ENCODE measurements at regions not wholly inside any gene's neighbourhood (a gene's known extent, or its start where the extent isn't known, plus 50 kb on each side); places are given as distances from the start of the nearest gene placed in this dataset.

GRCh38 chr17:12509801-12510200 lies 155.9 kb upstream of the MYOCD start:
- Mint-ChIP-seq H3K4me3 (no peak overlapping the region), H3K36me3 (no peaks in the 10 kb centered on the region), H3K9me3 (peaks cover 4% of the 10 kb centered on the region), H3K4me1 (peaks cover 10% of the 10 kb centered on the region), H3K27ac (no peak overlapping the region), H3K27me3 (ENCODE audit: insufficient read depth, low read depth) (no peaks in the 10 kb centered on the region)
- Histone ChIP-seq H3K4me3 (no peak overlapping the region), H3K4me1 (no peaks in the 10 kb centered on the region), H3K4me2 (no peak overlapping the region), H3K36me3 (no peaks in the 10 kb centered on the region), H3K27me3 (no peaks in the 10 kb centered on the region), H3K79me2 (ENCODE audit: low read depth) (no peaks in the 10 kb centered on the region), H3K27ac (no peak overlapping the region), H2AFZ (replicated peaks) (no peak overlapping the region), H3K9ac (no peak overlapping the region), H4K20me1 (ENCODE audit: low read depth) (no peaks in the 10 kb centered on the region), H3K9me3 (ENCODE audit: low read depth) (no peaks in the 10 kb centered on the region), H3F3A (ENCODE audit: low read depth) (no peaks in the 10 kb centered on the region)
- no peak for DNase-seq (ENCODE audit: low spot score)
- TF ChIP-seq CTCF (IDR thresholded peaks at IDR 0.05) (no peak), EZH2 (IDR thresholded peaks at IDR 0.05) (no peak), EZH2phosphoT487 (IDR thresholded peaks at IDR 0.05) (no peak)

GRCh38 chr17:12510535-12510934 lies 155.2 kb upstream of the MYOCD start:
- H3K4me1 ChIP-seq, result no peaks in the 10 kb centered on the region
- H3K9ac ChIP-seq, result no peak overlapping the region
- no peak overlapping the region for H3K4me3 ChIP-seq
- no peak for DNase-seq (ENCODE audit: low spot score)
- no peak overlapping the region for H2AFZ ChIP-seq (replicated peaks)
- no peak overlapping the region for H3K27ac Mint-ChIP-seq
- H3K9me3 Mint-ChIP-seq, result peaks cover 4% of the 10 kb centered on the region
- no peaks in the 10 kb centered on the region for H3F3A ChIP-seq (ENCODE audit: low read depth)
- no peaks in the 10 kb centered on the region for H3K9me3 ChIP-seq (ENCODE audit: low read depth)
- no peaks in the 10 kb centered on the region for H3K36me3 Mint-ChIP-seq
- no peak overlapping the region for H3K27ac ChIP-seq
- H3K36me3 ChIP-seq, result no peaks in the 10 kb centered on the region
- H4K20me1 ChIP-seq (ENCODE audit: low read depth), result no peaks in the 10 kb centered on the region
- H3K4me3 Mint-ChIP-seq, result no peak overlapping the region
- peaks cover 10% of the 10 kb centered on the region for H3K4me1 Mint-ChIP-seq
- no peak overlapping the region for H3K4me2 ChIP-seq
- no peaks in the 10 kb centered on the region for H3K79me2 ChIP-seq (ENCODE audit: low read depth)
- H3K27me3 Mint-ChIP-seq (ENCODE audit: insufficient read depth, low read depth), result peaks cover 3% of the 10 kb centered on the region
- H3K27me3 ChIP-seq, result no peaks in the 10 kb centered on the region
- no peak for TF ChIP-seq EZH2phosphoT487 (IDR thresholded peaks at IDR 0.05)
- TF ChIP-seq EZH2 (IDR thresholded peaks at IDR 0.05), result no peak

GRCh38 chr17:12512694-12513355 lies 152.9 kb upstream of the MYOCD start:
- H3K9me3 Mint-ChIP-seq, result peaks cover 4% of the 10 kb centered on the region
- no peak overlapping the region for H3K4me2 ChIP-seq

More at GRCh38 chr17:12512694-12513355, 152.9 kb upstream of the MYOCD start:
- Histone ChIP-seq H3F3A (ENCODE audit: low read depth) (no peaks in the 10 kb centered on the region), H2AFZ (replicated peaks) (no peak overlapping the region), H3K4me3 (no peak overlapping the region), H3K9me3 (ENCODE audit: low read depth) (no peaks in the 10 kb centered on the region), H3K36me3 (no peaks in the 10 kb centered on the region), H3K4me1 (no peaks in the 10 kb centered on the region), H3K79me2 (ENCODE audit: low read depth) (no peaks in the 10 kb centered on the region), H3K27me3 (no peaks in the 10 kb centered on the region), H4K20me1 (ENCODE audit: low read depth) (no peaks in the 10 kb centered on the region), H3K9ac (no peak overlapping the region), H3K27ac (no peak overlapping the region)
- H3K27me3 Mint-ChIP-seq (ENCODE audit: insufficient read depth, low read depth), result peaks cover 3% of the 10 kb centered on the region
- peak overlapping the region; percentile 65 for H3K27ac Mint-ChIP-seq
- no peaks in the 10 kb centered on the region for H3K36me3 Mint-ChIP-seq
- peaks cover 10% of the 10 kb centered on the region for H3K4me1 Mint-ChIP-seq
- TF ChIP-seq EZH2 (IDR thresholded peaks at IDR 0.05) (no peak), EZH2phosphoT487 (IDR thresholded peaks at IDR 0.05) (no peak), CTCF (IDR thresholded peaks at IDR 0.05) (no peak)
- DNase-seq (ENCODE audit: low spot score), result no peak
- H3K4me3 Mint-ChIP-seq, result no peak overlapping the region

All from neural progenitor cell (in vitro differentiated cells).